NOMO-1 treated with DMSO at 0.1 percent for 48 hours (cell line): ENCODE measurements at regions not wholly inside any gene's neighbourhood (a gene's known extent, or its start where the extent isn't known, plus 50 kb on each side); places are given as distances from the start of the nearest gene placed in this dataset.

Source experiments
- DNase-seq: peaks from one replicate; lab custom pipeline; 2025; ENCODE audit not compliant: unreplicated experiment; lab: John Stamatoyannopoulos, UW

- DNase-seq: no peak
Measured at GRCh38 chr3:44076221-44076829, 165.4 kb upstream of the TOPAZ1 start.

GRCh38 chr3:44077267-44077666 is 164.4 kb upstream of the TOPAZ1 start:
- DNase-seq: no peak

- DNase-seq: no peak
Measured at GRCh38 chr3:44078863-44079262, 162.8 kb upstream of the TOPAZ1 start.

GRCh38 chr3:44079916-44080315 is 161.8 kb upstream of the TOPAZ1 start:
- DNase-seq: no peak

- no peak for DNase-seq
Measured at GRCh38 chr3:44080474-44081072, 161.1 kb upstream of the TOPAZ1 start.

GRCh38 chr3:44090036-44090435 is 151.7 kb upstream of the TOPAZ1 start:
- no peak for DNase-seq

GRCh38 chr3:44092497-44092896 is 149.2 kb upstream of the TOPAZ1 start:
- DNase-seq: no peak

- no peak for DNase-seq
Measured at GRCh38 chr3:44093531-44093930, 148.2 kb upstream of the TOPAZ1 start.

GRCh38 chr3:44098656-44099415 is 142.8 kb upstream of the TOPAZ1 start:
- DNase-seq: no peak

- DNase-seq: no peak
Measured at GRCh38 chr3:44099566-44100297, 142.0 kb upstream of the TOPAZ1 start.

GRCh38 chr3:44100298-44100695 is 141.4 kb upstream of the TOPAZ1 start:
- DNase-seq: no peak

- no peak for DNase-seq
Measured at GRCh38 chr3:44104043-44104442, 137.6 kb upstream of the TOPAZ1 start.

GRCh38 chr3:44104668-44105321 is 136.9 kb upstream of the TOPAZ1 start:
- DNase-seq: peak; percentile 69

- DNase-seq: no peak
Measured at GRCh38 chr3:44105571-44105970, 136.1 kb upstream of the TOPAZ1 start.

- DNase-seq: no peak
Measured at GRCh38 chr3:44106756-44107155, 134.9 kb upstream of the TOPAZ1 start.

- DNase-seq: no peak
Measured at GRCh38 chr3:44108481-44108880, 133.2 kb upstream of the TOPAZ1 start.

GRCh38 chr3:44109771-44110361 is 131.8 kb upstream of the TOPAZ1 start:
- no peak for DNase-seq

GRCh38 chr3:44110648-44111047 is 131.0 kb upstream of the TOPAZ1 start:
- DNase-seq: no peak

GRCh38 chr3:44111482-44111881 is 130.2 kb upstream of the TOPAZ1 start:
- no peak for DNase-seq

- peak; percentile 29 for DNase-seq
Measured at GRCh38 chr3:44114142-44114541, 127.5 kb upstream of the TOPAZ1 start.

GRCh38 chr3:44117239-44117638 is 124.4 kb upstream of the TOPAZ1 start:
- DNase-seq: no peak
